ENCODE measurements at regions not wholly inside any gene's neighbourhood (a gene's known extent, or its start where the extent isn't known, plus 50 kb on each side); places are given as distances from the start of the nearest gene placed in this dataset.

DNA sequence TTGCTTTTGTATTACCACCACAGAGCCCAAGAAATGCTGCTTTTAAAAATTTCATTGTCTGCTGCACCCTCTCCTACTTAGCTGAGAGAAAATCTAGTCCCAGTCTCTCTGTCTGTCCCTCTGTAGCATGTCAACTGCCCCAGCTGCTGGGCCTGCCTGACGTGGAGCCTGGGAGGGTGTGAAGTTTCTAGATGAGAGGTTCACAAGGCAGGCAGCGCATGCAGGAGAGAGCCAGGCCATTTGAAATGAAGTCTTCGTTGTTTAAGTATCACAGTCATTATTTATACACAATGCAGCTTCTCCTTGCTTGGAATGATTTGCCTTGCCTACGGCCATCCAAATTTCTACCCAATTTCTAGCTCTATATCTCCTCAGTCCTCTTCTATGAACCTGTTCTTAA lies 306.8 kb upstream of the PLXNA2 start:
- DNase-seq, result no peak

DNA sequence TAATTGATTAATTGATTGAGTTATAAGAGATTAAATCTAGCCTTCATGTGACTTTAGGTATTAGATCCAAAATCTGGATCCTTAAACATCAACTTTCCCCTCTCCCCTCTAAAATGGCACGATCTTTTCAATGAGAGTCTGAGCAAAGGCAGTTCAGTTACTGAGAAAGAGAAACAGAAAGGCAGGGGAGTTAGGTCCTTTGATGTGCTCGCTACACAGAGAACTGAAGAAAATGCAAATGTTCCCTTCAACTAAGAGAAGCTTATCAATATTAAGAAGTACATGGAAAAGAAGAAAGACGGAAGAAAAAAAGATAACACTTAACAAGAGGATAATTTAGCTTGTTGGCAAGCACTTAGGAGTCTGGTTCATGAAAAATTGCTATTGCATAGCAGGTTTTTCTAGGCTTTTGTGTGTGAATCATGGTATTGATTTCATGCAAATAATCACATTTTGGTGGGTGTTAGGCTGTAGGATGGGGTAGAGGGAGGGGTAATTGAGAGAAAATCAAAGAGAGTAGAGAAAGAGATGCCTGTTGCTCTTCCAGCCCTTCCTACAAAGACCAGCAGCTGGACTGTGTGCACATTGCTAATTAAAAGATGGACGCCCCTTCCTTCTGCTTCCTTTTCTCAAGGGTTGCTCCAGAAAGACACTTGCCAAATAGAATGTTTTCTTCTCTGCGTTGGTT lies 307.6 kb upstream of the PLXNA2 start:
- no peak for DNase-seq

DNA sequence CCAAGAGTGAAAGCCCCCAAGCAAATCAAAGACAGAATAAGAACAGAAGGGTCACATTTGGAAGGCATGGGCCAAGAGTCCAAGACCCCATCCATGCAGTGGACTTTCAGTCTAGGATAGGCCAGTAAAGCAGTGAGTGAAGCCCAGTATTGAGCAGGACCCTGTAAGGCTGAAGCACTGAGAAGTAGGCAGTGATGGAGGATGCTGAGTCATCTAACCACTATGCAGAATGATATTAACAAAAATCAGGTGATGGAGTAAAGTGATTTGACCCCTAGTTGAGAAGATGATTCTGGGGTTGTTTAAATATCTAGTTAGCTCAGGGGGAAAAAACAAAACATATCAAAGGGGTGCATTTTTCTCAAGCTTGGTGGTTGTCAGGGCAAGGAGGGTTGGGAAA lies 308.7 kb upstream of the PLXNA2 start:
- DNase-seq, result no peak

DNA sequence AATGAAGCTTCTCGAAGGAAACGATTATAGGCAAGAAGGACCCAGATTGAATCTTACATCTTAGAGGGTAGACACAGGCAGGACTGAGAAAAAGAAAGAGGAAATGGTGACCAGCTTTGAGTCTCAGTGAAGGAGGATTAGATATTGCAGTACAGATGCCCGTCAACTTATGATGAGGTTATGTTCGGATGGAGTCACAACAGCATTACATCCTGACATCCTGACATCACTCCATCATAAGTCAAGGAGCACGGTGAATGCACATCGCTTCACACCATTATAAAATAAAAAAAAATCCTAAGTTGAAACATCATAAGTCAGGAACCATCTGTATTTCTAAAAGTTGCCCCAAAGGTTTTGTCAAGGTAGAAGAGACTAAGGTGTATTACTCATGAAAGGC lies 312.3 kb upstream of the PLXNA2 start:
- no peak for DNase-seq

DNA sequence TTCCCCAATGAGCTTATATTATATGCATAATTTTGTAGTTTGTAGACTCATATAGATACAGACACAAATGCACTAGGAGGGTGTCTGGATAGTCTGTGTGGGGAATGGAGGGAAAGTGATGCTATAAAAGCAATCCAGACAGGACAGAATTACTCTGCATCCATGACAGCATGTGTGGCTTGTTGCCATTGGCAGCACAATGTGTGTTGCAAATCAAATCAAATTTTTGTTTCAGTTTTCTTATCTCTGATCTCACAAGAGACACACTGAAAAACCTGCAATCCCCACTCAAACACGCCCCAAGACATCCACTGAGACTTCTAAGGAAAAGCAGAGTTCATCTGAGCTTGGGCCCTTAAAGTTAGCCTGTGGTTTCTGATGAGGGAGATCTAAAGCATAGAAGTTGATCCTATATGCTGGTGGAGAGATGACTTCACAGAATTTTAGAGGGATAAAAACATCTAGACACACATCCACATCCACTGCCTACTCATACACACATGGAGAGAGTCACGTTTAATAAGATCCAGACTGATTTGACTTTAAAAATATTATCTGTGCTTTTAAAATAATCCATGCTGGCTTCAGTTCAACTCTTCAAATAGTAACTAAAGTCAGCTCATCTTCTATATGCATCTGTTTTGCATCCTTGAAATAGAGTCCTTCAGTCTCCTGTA lies 313.0 kb upstream of the PLXNA2 start:
- DNase-seq, result no peak

DNA sequence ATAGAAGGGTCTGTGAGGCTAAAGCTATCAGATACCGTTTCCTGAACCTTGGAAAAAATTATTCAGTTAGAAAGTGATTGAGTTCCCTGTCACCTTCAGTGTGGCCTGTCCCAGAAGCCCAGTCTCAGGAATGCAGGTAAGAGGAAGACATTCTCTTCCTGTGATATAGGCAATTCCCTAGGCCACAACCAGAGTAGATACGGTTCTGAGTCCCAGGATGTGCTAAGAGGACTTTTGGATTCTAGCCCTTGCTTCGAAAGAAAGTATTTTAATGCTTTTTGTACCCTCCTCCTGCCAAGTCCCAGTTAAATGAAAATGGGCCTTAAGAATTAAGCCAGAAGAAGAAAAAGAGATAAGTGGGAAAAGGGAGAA lies 313.5 kb upstream of the PLXNA2 start:
- no peak for DNase-seq

DNA sequence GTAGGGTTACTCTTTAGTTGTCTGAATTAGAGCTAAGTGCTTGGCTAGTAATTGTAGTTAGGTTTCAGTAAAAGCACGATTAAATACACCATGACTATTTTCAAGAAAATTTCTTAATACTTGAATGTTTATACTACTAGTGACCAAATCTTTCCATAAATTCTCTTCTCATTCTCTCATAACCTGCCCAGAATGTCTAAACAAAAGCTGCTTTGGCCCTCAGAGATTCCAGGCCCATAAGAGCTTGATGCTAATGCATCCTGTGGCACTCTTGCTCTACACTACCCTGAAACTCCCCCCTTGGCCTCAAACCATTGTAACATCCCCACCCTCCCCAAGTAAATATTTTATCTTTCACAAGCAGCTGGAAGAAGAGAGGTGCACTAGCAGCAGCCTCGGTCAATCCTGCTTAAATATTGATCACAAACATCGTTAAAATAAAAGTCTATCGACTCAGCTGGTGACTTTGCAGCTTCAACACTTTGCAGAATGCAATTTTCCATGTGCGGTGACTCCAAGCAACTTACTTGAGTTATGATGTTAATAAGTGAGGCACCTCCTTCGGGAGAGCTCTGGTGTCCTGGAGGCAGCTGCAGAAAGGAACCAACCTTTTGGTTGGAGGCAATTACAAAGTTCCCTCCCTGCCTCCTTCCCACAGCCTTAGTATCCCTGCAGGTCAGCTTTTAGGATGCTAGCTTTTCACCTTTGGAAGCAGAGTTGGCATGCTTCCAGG lies 315.6 kb upstream of the PLXNA2 start:
- DNase-seq, result no peak

DNA sequence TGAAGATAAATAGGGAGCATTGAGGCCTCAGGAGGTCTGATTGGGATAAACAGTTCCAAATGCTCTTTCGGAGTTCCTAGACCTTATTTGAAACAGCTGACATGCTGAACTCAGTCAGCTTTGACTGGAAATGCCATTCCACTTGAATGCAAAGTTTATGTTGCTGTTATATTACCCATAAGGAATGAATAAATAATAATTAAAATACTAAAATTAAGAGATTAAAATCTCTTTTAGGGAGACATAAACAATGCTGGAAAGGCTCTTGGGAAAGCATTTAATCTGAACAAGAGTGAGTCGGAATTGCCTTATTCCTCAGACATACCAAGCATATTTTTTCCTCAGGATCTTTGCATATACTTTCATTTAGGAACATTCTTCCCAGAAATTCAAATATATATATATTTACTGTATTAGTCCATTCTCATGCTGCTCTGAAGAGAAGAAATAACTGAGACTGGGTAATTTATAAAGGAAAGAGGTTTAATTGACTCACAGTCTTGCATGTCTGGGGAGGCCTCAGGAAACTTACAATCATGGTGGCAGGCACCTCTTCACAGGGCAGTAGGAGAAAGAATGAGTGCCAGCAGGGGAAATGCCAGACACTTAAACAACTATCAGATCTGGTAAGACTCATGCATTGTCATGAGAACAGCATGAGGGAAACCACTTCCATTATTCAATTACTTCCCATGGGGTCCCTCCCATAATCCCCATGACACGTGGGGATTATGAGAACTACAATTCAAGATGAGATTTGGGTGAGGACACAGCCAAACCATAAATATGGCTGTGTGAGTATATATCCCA lies 318.2 kb upstream of the PLXNA2 start:
- no peak for DNase-seq

DNA sequence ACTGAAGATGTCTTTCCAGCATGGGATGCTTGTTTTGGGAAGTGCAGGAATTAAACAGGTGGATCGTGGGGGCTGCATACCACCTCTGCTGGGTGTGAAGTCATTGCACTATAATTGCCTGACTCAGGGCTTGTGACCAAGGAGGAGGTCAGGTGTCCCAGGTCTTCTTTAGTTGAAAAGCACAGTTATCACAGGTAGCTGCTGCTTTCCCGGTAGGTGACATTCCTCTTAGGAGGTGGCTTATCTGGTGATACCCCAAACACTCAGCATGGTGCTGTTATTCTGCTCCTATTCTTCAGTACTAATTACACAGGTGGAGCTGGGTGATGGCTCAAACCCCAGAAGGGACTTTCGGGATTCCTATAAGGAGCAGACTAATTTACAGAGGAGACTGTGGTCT lies 320.3 kb upstream of the PLXNA2 start:
- no peak for DNase-seq

DNA sequence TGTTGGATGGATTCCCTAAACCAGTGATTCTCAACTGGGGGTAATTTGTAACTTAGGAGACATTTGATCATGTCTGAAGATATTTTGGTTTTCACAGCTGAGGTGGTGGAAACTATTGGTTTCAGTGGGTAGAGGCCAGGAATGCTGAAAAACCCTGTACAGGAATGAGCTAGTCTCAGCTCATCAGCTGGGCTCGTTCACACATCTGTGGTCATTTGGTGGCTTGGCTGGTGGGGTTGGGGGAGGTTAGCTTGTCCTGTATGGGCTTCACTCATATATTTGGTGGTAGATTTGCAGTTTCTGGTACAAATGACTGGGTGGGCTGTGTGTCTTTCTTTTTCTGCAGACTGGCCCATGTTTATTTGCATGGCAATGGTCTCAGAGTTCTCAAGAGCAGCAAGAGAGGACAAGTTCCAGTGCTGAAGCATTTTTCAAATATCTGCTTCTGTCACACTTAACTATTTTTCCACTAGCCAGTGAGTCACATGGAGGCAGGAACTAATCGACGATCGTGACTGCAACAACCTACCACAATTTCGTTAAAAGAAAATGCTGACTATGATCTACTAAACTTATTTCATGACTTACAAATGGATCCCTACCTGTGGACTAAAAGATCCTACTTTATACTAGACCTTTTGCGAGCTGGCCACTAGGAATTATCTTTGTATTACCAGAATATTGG lies 321.7 kb upstream of the PLXNA2 start:
- DNase-seq, result no peak

DNA sequence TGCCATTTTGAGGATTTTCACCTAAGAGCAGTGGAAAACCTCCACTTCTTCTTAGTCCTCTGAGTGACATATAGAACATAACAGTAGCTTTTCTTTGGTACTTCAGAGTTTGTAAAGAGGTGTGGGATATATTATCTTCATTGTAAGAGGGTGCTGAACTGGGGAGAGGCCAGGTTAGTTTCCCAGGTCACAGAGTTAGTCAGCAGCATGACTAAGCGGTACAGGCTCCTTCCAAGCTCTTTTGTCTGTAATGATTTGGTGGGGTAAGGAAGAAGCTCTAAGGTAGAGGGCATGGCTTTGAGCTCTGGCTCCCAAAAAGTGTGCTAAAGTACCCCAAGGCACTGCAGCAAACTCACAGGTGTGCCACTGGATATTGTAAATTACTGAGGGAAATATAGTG lies 325.0 kb upstream of the PLXNA2 start:
- DNase-seq, result no peak

DNA sequence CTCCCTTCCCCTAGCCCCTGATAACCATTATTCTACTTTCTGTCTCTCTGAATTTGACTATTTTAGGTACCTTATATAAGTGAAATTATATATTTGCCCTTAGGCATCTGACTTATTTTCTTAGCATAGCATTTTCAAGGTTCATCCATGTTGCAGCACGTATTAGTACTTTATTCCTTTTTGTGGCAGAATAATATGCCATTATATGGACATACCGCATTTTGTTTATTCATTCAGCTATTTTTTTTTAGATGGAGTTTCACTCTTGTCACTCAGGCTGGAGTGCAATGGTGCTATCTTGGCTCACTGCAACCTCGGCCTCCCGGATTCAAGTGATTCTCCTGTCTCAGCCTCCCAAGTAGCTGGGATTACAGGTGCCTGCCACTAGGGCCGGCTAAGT lies 326.2 kb upstream of the PLXNA2 start:
- no peak for DNase-seq

DNA sequence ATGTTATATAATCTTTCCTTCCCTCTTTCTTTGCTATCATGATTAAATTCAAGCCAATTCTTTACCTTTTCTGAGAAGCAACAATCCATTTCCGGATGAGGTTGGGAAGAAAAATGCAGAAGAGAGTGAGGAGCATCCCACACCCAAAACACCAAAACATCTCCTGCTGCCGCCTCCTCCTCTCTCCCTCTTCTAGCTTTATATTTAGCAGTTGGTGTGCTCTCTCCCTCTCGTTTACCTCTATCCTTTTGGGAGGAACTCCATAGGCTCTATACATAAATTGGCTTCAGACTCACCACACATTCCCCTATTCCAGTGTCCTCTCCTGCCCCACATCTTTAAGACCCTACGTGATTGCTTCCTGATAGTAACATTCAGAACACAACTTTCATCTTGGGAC lies 332.2 kb upstream of the PLXNA2 start:
- no peak for DNase-seq

DNA sequence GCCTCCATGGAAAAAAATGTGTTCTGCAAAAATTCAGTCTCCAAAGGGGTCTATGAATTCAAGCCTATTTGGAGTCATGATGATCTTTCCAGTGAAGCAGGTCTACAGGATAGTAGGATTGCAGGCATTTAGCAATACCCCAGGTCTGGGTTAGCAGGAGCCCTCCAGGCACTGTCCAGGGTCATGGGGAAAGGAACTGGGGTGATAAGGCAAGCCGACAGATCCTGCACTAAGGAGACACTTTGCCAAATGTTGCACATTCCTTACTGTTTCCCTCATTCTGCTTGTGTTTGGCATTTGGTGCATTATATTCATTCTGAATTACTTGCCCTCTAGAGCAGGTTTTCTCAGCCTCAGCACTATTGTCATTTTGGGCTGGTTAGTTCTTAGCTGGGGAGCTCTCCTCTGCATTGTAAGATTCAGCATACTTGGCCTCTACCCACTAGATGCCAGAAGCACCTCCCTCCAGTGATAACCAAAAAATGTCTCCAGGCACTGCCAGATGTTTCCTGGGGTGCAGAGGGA lies 333.3 kb upstream of the PLXNA2 start:
- DNase-seq, result no peak

DNA sequence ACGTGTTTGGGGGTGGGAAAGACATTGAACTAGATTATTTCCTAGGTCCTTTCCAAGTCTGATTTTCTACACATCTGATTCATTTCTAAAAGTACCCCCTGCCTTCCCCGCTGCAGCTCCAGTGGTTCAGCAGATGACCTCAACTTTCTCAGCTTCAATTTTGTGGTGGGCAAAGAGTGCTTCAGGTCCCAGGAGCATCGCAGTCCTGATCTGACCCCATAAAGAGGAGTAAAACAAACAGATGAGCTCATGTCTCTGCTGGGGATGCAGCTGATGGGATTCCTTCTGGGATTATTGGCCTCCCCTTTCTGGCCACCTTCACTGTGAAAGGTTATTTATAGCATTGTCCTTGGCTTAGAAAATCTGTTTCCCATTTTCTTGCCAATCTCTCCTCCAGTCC lies 337.0 kb upstream of the PLXNA2 start:
- no peak for DNase-seq

DNA sequence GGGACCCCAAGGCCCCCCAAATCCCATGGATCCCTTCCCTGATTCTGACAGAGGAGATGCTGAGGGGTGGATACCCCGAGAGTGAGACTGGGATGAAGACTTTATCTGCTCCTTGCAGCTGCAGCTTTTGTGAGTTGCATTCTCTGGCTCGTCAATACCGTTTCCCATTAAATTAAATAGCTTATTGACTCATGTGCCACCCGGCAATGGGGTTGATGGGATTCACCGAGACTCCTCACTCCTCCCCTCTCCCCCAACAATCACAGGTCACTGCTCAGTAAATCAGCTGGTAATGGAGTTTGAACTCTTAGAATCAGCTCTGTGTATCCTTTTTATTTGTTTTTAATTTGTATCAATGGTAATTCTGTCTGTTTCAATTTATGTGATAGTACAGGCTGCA lies 337.5 kb upstream of the PLXNA2 start:
- no peak for DNase-seq

DNA sequence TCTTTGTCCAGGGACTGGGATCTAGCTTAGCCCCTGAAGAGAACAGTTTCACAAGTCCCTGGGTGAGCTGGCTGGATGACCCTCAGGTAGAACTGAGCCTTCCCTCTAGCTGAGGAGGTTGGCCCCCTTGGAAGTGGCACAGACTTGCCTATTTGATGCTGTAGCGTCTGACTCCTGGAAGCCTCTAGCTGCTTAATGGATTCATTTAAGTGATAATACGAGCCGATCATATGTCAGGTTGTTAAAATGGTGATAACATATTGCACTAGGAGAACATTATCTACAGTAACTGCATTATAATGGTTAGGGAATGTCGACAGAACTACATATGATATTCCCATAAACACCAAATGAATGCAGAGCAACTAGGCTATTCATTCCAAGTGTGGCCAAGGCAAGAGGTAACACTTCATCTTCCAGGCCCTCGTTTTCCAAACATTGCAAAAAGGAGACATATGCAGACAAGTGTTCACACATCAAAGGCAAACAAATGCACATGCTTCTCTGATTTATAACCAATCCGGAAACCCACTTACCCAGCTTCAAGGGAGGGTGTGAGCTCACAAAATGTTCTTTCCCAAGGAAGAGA lies 340.1 kb upstream of the PLXNA2 start:
- no peak for DNase-seq

DNA sequence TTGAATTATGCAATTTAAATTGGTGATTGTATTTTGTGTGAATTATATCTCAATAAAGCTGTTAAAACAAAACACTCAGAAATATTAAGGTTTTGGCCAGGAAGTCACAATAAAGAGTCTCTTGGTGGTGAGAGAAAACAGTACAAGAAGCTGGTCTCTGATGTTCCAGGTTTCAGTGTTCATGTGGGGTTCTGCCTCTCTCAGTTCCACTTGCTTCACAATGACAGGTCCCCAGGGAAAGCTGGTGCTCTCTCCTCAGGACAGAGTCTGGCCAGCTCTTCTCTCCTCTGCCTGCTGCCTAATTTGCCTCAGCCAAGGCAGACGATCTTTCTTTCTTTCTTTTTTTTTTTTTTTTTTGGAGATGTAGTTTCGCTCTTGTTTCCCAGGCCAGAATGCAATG lies 342.9 kb upstream of the PLXNA2 start:
- DNase-seq, result no peak

DNA sequence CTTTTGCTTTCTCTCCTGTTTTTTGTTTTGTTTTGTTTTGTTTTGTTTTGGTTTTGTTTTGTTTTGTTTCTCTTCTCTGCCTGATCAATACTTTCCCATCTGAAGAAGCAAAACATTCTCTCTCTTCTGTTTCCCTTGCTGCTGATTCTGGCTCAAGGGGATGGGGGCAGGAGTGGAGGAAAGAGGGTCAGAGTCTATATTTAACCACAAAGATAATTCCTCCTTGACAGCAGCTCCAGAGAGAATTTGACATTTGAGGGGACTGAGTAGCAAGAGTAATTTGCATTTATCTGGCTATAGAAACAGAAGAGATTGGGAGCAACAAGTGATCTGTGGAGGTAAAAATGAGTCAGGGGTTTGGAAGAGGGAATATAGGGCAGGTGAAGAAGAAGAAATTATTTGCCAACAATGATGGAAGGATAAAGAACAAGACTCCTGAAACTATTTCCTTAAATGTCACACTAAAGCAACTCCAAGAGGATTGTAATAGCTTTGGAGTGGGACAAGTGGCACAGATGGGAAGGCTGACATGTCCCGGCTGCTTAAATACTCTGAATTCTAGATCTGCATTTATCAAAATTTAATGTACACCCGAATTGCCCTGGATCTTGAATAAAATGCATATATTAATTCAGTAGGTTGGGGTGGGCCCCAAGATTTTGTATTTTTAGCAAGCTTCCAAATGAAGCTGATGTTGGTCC lies 349.3 kb upstream of the PLXNA2 start:
- no peak for DNase-seq

DNA sequence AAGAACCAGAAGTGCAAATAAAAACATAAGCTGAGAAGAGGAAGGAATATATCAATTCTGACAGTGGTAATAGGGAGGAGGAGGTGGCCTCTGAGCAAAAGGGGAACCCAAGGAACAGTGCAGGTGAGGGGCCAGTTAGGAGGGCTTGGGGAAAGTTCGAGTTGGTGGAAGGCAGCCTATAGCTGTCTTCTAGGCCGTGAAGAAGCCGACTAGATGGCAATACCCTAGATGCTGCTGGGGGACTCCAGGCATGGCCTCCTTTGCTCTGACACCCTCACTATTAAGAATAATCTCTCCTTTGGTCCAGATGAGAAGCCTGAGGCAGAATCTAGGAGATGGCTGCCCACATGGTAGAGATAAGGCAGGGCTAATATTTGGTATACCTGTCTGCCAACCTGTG lies 351.1 kb upstream of the PLXNA2 start:
- DNase-seq, result no peak

DNA sequence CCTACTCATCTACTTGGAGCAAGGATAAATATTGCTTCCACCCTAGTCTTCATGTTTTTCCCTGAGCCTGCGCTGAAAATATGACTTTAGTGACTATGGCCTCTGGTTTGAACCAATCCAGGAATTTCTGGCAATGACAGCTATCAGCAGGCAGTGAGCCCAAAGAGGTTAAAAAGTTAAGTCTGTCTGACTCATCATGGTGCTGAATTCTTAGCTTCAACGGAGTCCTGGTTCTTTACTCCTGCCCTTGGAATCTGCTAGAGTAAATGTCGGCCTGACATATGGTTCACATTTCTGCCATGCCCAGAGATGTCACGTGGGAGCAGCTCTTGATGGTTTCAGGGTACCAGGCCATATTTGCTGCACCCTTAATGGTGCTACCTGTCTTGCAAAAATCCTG lies 351.6 kb upstream of the PLXNA2 start:
- DNase-seq, result no peak

DNA sequence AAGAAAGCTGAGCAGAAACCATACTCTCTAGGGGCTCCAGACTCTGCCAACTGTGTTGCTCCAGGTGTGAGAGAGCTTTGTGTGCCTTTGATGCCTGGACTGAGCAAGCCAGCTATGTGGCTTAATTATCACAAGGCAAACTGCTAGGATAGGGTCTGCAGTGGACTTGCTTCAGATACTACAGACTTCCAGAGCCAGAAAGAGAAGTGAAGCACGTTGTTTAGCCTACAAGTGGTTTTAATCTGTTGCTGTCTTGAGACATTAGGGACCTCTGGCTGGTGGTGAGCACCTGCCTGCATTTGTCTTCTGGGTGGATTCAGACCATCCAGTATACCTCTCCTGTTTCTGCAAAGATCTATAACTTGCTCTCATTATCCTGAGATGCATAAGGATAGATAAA lies 353.4 kb upstream of the PLXNA2 start:
- no peak for DNase-seq

All from NCI-H1105 treated with DMSO at 0.1 percent for 48 hours (cell line).